ENCODE measurements at regions not wholly inside any gene's neighbourhood (a gene's known extent, or its start where the extent isn't known, plus 50 kb on each side); places are given as distances from the start of the nearest gene placed in this dataset.
A peak's percentile ranks its signal among the peaks of the same experiment; 100 is the strongest.

- no peak for DNase-seq
Observed at GRCh38 chr2:7476371-7476770, 559.2 kb downstream of the RNF144A start.

- DNase-seq, result no peak
Observed at GRCh38 chr2:7479603-7480002, 562.4 kb downstream of the RNF144A start.

- DNase-seq, result peak; percentile 24
Observed at GRCh38 chr2:7480431-7480830, 563.2 kb downstream of the RNF144A start.

GRCh38 chr2:7490672-7491071 is 573.5 kb downstream of the RNF144A start:
- DNase-seq, result no peak

- no peak for DNase-seq
Observed at GRCh38 chr2:7492719-7493118, 575.5 kb downstream of the RNF144A start.

GRCh38 chr2:7497178-7497577 is 580.0 kb downstream of the RNF144A start:
- no peak for DNase-seq

GRCh38 chr2:7499018-7499417 is 581.8 kb downstream of the RNF144A start:
- no peak for DNase-seq

- no peak for DNase-seq
Observed at GRCh38 chr2:7502336-7502735, 585.1 kb downstream of the RNF144A start.

GRCh38 chr2:7508296-7508943 is 591.2 kb downstream of the RNF144A start:
- DNase-seq, result no peak

GRCh38 chr2:7510353-7510752 is 593.1 kb downstream of the RNF144A start:
- no peak for DNase-seq

- no peak for DNase-seq
Observed at GRCh38 chr2:7513834-7514233, 596.6 kb downstream of the RNF144A start.

- DNase-seq, result no peak
Observed at GRCh38 chr2:7515327-7515726, 598.1 kb downstream of the RNF144A start.

- DNase-seq, result no peak
Observed at GRCh38 chr2:7516484-7517063, 599.4 kb downstream of the RNF144A start.

- no peak for DNase-seq
Observed at GRCh38 chr2:7517088-7517487, 599.9 kb downstream of the RNF144A start.

- no peak for DNase-seq
Observed at GRCh38 chr2:7517851-7518250, 600.6 kb downstream of the RNF144A start.

- DNase-seq, result no peak
Observed at GRCh38 chr2:7523481-7524120, 606.4 kb downstream of the RNF144A start.

GRCh38 chr2:7524195-7524594 is 607.0 kb downstream of the RNF144A start:
- no peak for DNase-seq

GRCh38 chr2:7525746-7526145 is 608.5 kb downstream of the RNF144A start:
- no peak for DNase-seq

GRCh38 chr2:7527165-7527722 is 610.0 kb downstream of the RNF144A start:
- no peak for DNase-seq

GRCh38 chr2:7530001-7530400 is 612.8 kb downstream of the RNF144A start:
- DNase-seq, result no peak

GRCh38 chr2:7539077-7539476 is 621.9 kb downstream of the RNF144A start:
- DNase-seq, result no peak

- no peak for DNase-seq
Observed at GRCh38 chr2:7539760-7540159, 622.5 kb downstream of the RNF144A start.

GRCh38 chr2:7552825-7553570 is 635.8 kb downstream of the RNF144A start:
- DNase-seq, result peak; percentile 16
